Muscle layer of duodenum (tissue), 2 donors: ENCODE measurements at regions not wholly inside any gene's neighbourhood (a gene's known extent, or its start where the extent isn't known, plus 50 kb on each side); places are given as distances from the start of the nearest gene placed in this dataset.

Experiments
- H3K27ac ChIP-seq: one replicate; pipeline ENCODE4 v1.7.0; 2013; ENCODE audit warnings: mild to moderate bottlenecking, low read length
- H3K27me3 ChIP-seq: one replicate; pipeline ENCODE4 v1.7.0; 2013; ENCODE audit warnings: low read depth, mild to moderate bottlenecking, control low read depth, low read length
- H3K36me3 ChIP-seq, 2 donors: one replicate each; pipeline ENCODE4 v1.7.0; 2013; ENCODE audit warnings: low read length in 2 of 2, control low read depth in 1 of 2, mild to moderate bottlenecking in 1 of 2; ENCODE audit not compliant: insufficient read depth in 2 of 2, control insufficient read depth in 1 of 2
- H3K4me1 ChIP-seq, 2 donors: one replicate each; pipeline ENCODE4 v1.7.0; 2013; ENCODE audit warnings: low read length in 2 of 2, mild to moderate bottlenecking in 2 of 2, control low read depth in 1 of 2, moderate library complexity in 1 of 2; ENCODE audit not compliant: insufficient read depth in 2 of 2, control insufficient read depth in 1 of 2
- H3K4me3 ChIP-seq, 2 donors: one replicate each; pipeline ENCODE4 v1.7.0; 2013; ENCODE audit warnings: low read length in 2 of 2, low read depth in 1 of 2, mild to moderate bottlenecking in 1 of 2
- H3K9me3 ChIP-seq, 2 donors: one replicate each; pipeline ENCODE4 v1.7.0; 2013; ENCODE audit warnings: low read length in 2 of 2, control low read depth in 1 of 2, mild to moderate bottlenecking in 1 of 2; ENCODE audit not compliant: control insufficient read depth in 1 of 2
- donor health status: healthy.

- Histone ChIP-seq H3K36me3 (no peaks in the 10 kb centered on the region), H3K4me1 (no peaks in the 10 kb centered on the region), H3K9me3 (no peaks in the 10 kb centered on the region), H3K4me3 (no peak overlapping the region), H3K27ac (no peak overlapping the region), H3K27me3 (no peaks in the 10 kb centered on the region)
Observed at GRCh38 chr10:120402147-120402766, 54.8 kb upstream of the PLPP4 start.

- Histone ChIP-seq H3K27ac (no peak overlapping the region), H3K4me1 (no peaks in the 10 kb centered on the region), H3K4me3 (no peak overlapping the region), H3K36me3 (no peaks in the 10 kb centered on the region), H3K27me3 (no peaks in the 10 kb centered on the region), H3K9me3 (no peaks in the 10 kb centered on the region)
Observed at GRCh38 chr10:120403109-120403508, 53.9 kb upstream of the PLPP4 start.

- H3K27me3 ChIP-seq = no peaks in the 10 kb centered on the region
- no peaks in the 10 kb centered on the region for H3K36me3 ChIP-seq
- H3K9me3 ChIP-seq = no peaks in the 10 kb centered on the region
- no peak overlapping the region for H3K27ac ChIP-seq
- H3K4me3 ChIP-seq = no peak overlapping the region
- no peaks in the 10 kb centered on the region for H3K4me1 ChIP-seq
Observed at GRCh38 chr10:120406376-120406775, 50.7 kb upstream of the PLPP4 start.
